ENCODE measurements at regions not wholly inside any gene's neighbourhood (a gene's known extent, or its start where the extent isn't known, plus 50 kb on each side); places are given as distances from the start of the nearest gene placed in this dataset.
A peak's percentile ranks its signal among the peaks of the same experiment; 100 is the strongest.
"Not testable (repeated sequence)": the region's sequence is repeated elsewhere in the genome, so short reads cannot be mapped to it uniquely, and the experiment has no call there.

- no peak for DNase-seq
Measured at GRCh38 chr3:166522017-166522416, 684.8 kb upstream of the BCHE start.

DNA sequence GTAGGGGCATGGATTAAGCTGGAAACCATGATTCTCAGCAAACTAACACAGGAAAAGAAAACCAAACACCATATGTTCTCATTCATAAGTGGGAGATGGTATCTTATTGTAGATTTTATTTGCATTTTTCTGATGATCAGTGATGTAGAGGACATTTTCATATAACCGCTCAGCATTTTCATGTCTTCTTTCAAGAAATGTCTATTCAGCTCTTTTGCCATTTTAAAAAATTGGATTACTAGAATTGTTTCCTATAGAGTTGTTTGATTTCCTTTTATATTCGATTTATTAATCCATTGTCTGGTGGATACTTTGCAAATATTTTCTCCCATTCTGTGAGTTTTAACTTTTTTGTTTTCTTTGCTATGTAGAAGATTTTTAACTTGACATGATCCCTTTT lies 682.2 kb upstream of the BCHE start:
- no peak for DNase-seq

DNA sequence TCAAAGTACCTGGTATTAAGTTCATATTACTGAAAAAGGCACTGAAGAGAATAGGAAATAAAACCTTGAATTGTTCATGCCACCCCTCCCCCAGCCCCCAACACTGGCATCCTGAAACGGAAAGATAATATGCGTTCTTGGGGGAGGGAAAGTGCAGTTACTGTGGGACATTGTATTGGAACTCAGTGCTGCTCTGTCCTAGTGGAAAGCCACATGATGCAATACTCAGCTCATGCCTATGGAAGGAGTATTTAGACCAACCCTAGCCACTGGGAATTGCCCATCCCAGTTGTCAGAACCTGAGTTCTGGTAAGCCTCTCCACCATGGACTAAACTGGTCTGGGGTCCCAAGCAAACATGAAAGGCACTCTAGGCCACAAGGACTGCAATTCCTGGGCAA lies 680.8 kb upstream of the BCHE start:
- no peak for DNase-seq

DNA sequence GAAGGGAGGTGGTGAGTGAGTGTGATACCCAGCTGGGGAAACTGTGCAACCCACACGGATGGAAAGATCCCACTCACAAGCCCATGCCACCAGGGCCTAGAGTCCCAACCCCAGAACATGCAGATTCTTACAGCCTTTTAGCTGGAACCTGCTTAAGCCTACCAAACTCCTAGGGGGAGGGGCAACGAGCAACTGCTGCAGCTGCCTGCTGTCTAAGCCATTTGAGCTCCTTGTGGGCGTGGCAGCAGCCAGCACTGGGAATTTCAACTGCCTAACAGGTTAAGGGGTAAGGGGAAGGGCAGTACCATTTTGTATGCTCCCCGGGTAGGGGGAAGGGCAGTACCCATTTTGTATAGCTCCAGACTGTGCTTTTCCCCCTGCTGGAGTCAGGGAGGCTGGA lies 673.2 kb upstream of the BCHE start:
- DNase-seq: no peak

DNA sequence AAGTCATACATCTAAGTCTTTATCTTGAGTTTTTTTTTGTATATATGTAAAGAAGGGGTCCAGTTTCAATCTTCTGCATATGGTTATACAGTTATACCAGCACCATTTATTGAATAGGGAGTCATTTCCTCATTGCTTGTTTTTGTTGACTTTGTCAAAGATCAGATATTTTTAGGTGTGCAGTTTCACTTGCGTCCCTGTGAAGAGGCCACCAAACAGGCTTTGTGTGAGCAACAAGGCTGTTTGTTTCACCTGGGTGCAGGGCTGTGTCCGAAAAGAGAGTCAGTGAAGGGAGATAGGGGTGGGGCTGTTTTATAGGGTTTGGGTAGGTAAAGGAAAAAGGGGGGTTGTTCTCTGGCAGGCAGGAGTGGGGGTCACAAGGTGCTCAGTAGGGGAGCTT lies 663.2 kb upstream of the BCHE start:
- DNase-seq: not testable (repeated sequence)

GRCh38 chr3:166499636-166500035 lies 662.4 kb upstream of the BCHE start:
- DNase-seq: no peak

DNA sequence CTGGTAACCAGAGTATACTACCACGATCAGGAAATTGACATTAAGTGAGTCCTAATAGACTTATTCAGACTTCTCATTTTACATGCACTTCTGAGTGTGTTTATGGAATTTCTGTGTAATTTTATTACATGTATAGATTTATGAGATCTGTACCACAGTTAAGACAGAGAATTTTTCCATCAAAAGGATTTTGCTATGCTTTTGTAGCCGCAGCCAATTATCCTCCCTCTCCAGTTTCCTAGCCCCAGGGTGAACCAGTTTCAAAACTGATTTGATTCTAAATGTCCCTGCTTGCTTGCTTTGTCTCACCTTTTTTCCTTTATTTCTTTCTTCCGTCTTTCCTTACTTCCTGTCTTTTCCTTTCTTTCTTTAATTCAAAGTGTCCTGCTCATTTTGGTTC lies 661.2 kb upstream of the BCHE start:
- no peak for DNase-seq

- no peak for DNase-seq
Measured at GRCh38 chr3:166489826-166490225, 652.6 kb upstream of the BCHE start.

DNA sequence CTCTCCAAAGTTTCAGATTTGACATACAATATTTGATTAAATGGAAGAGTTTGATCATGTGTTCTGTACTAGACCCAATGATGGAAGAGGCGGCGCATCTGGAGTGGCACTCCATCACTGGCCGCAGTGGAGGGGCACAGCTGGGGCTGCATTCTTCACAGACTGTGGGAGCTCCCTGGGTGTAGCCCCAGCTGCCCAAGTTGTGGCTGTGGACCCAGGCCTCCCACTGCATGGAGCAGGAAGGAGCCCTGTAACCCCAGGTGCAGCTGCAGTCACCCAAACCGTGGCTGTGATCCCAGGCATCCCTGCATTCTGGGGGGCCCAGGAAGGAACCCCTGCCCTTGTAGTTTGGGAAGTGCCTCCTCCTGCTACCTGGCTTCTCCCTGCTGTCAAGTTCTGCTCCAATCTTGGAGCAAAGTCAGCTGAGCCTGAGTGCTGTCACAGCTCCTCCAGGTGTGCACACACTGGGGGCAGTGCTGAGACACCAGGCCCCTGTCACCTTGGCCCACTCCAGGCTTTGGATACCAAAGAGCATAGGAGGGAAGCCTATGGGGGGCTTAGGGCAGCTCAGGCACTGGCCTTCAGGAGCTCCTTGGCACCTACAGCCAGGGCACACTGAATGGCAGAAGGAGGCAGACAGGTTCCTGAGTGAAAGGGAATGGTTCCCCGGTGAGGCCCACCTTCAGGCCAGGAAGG lies 651.9 kb upstream of the BCHE start:
- DNase-seq: no peak

DNA sequence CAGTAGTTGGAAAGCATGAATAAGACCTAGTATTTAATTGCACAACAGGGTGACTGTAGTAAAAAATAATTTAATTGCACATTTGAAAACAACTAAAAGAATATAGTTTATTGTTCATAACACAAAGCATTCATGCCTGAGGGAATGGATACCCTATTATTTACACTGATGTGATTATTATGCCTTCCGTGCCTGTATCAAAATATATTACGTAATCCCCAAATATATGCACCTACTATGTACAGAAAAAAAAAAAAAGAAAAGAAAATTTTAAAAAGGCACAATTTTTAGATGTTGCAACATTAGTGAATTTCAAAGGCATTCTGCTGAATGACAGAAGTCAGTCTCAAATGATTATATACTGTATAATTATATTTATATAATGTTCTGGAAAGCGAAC lies 647.2 kb upstream of the BCHE start:
- no peak for DNase-seq

- no peak for DNase-seq
Measured at GRCh38 chr3:166481340-166481739, 644.1 kb upstream of the BCHE start.

- no peak for DNase-seq
Measured at GRCh38 chr3:166478356-166478755, 641.1 kb upstream of the BCHE start.

- no peak for DNase-seq
Measured at GRCh38 chr3:166473501-166473900, 636.3 kb upstream of the BCHE start.

GRCh38 chr3:166472015-166472414 lies 634.8 kb upstream of the BCHE start:
- no peak for DNase-seq

- no peak for DNase-seq
Measured at GRCh38 chr3:166471074-166471767, 634.0 kb upstream of the BCHE start.

GRCh38 chr3:166462891-166463470 lies 625.8 kb upstream of the BCHE start:
- peak; percentile 34 for DNase-seq

- DNase-seq: no peak
Measured at GRCh38 chr3:166461626-166462025, 624.4 kb upstream of the BCHE start.

- no peak for DNase-seq
Measured at GRCh38 chr3:166457382-166457781, 620.2 kb upstream of the BCHE start.

DNA sequence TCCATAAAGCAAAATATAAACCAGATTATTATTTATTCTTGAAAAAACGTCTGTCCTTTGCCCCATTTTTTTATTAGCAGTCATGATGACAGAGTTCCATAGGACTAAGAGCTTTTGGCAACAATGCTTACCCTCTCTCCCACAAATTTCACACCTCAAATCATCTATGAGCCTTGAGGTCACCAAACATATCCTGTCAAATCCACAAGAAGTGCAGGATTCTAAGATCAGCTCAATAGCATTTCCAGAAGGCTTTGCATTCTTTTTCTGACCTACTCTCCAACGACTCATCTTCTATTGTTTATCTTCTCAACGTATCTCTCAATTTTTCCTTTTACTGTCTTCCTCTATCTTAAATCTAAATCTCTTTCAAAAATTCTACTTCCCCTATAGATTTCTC lies 619.1 kb upstream of the BCHE start:
- no peak for DNase-seq

DNA sequence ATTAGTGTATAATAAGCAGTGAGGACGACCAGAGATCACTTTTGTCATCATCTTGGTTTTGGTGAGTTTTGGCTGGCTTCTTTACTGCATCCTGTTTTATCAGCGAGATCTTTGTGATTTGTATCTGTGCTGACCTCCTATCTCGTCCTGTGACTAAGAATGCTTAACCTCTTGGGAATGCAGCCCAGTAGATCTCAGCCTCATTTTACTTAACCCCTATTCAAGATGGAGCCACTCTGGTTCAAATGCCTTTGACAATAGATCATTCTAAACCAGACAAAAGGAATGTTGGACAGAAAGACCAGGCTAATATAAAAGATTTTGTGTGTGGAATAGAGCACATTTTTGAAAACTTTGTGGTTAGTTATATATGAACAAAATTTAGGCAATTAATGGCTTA lies 618.5 kb upstream of the BCHE start:
- no peak for DNase-seq

- DNase-seq: no peak
Measured at GRCh38 chr3:166453478-166453877, 616.3 kb upstream of the BCHE start.

DNA sequence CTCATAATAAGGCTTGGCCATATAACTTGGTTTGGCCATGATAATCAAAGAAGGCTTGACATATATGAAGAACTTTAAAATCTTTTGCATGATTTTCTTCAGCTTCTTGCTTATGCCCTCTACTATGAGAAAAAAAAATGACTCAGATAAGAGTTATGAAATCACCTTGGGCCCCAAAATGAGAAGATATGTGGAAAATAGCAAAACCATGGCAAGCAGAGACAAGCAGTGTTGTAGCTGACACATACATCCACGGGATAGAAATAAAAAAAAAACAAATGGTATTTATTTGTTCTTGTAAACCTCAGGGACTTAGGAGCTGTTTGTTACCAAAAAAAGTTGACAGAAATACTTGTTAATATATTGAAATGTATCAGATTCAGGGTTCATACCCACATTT lies 614.8 kb upstream of the BCHE start:
- no peak for DNase-seq

DNA sequence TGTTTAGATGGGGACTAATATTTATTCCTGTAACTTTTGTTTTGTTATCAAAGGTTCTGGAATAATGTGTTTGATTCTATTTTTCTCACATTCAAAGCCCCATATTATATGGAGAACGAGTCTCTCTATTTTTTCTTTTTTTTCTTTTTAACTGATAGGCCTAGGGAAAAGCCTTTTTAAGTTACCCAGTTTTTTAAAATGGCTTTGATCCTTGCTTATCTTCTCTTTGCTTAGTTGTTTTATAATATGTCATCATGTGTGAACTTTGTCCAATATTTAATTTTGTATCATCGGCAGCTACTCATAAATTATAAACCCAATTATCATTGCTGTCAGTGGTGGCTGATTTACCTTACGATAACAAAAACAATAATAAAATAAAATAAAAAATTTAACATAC lies 610.3 kb upstream of the BCHE start:
- no peak for DNase-seq

DNA sequence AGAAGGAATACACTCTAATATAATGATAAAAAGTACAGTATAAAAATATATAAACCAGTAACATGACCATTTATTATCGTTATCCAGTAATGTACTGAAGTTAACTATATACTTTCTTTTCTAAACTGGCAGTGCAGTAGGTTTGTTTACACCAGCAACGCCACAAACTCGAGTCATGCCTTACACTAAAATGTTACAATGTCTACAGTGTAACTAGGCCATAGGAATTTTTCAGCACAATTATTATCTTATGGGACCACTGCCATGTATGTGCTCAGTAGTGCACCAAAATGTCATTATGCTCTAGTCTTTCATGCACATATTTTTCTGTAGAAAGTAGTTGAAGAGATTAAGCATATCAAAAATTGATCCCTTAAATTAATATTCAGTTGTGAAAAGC lies 609.8 kb upstream of the BCHE start:
- no peak for DNase-seq
